Neural cell (in vitro differentiated cells): ENCODE measurements at regions not wholly inside any gene's neighbourhood (a gene's known extent, or its start where the extent isn't known, plus 50 kb on each side); places are given as distances from the start of the nearest gene placed in this dataset.

Experiments
- H2AFZ ChIP-seq: fragments of 200-600, 300-800 bp; sonication (generic), shearing (Covaris generic); 2 replicates; pipeline ENCODE4 v1.6.0; 2014; ENCODE audit warnings: low read depth, mild to moderate bottlenecking, antibody characterized with exemption, low read length, moderate library complexity
- H3F3A ChIP-seq: fragments of 200-600 bp; shearing (Covaris generic); 2 replicates; pipeline ENCODE4 v1.6.1; 2016; ENCODE audit warnings: mild to moderate bottlenecking, moderate library complexity, mixed read lengths, antibody characterized with exemption, low read length; ENCODE audit not compliant: insufficient read depth, poor library complexity, severe bottlenecking
- H3K27ac ChIP-seq: fragments of 200-600, 300-800 bp; sonication (generic), shearing (Covaris generic); 2 replicates; pipeline ENCODE4 v1.5.1; 2014; ENCODE audit warnings: mild to moderate bottlenecking, low read length, moderate library complexity
- H3K27me3 ChIP-seq: fragments of 300-800, 200-600 bp; sonication (generic), shearing (Covaris generic); 2 replicates; pipeline ENCODE4 v1.6.0; 2014; ENCODE audit warnings: mild to moderate bottlenecking, low read depth, low read length, moderate library complexity; ENCODE audit not compliant: insufficient read depth
- H3K36me3 ChIP-seq: fragments of 300-800, 200-600 bp; sonication (generic), shearing (Covaris generic); 2 replicates; pipeline ENCODE4 v1.5.1; 2014; ENCODE audit warnings: mild to moderate bottlenecking, antibody characterized with exemption, low read length, moderate library complexity; ENCODE audit not compliant: insufficient read depth
- H3K4me2 ChIP-seq: fragments of 300-800, 200-600 bp; sonication (generic), shearing (Covaris generic); 2 replicates; pipeline ENCODE4 v1.6.0; 2014; ENCODE audit warnings: mild to moderate bottlenecking, low read length
- H3K4me3 ChIP-seq: fragments of 300-800, 200-600 bp; sonication (generic), shearing (Covaris generic); 2 replicates; pipeline ENCODE4 v1.5.1; 2014; ENCODE audit warnings: mild to moderate bottlenecking, low read length, moderate library complexity
- H3K79me2 ChIP-seq: fragments of 200-600 bp; shearing (Covaris generic); replicated peaks from 2 replicates; pipeline ENCODE4 v1.6.0; 2014; ENCODE audit warnings: mild to moderate bottlenecking, low read length, moderate library complexity; ENCODE audit not compliant: insufficient read depth
- H3K9ac ChIP-seq: fragments of 300-800, 200-600 bp; sonication (generic), shearing (Covaris generic); 2 replicates; pipeline ENCODE4 v1.6.1; 2016; ENCODE audit warnings: mild to moderate bottlenecking, low read length, mixed read lengths
- H3K9me2 ChIP-seq: fragments of 200-600 bp; shearing (Covaris generic); 2 replicates; pipeline ENCODE4 v1.6.1; 2016; ENCODE audit warnings: mild to moderate bottlenecking, low read length, mixed read lengths; ENCODE audit not compliant: insufficient read depth
- H3K9me3 ChIP-seq: fragments of 200-600, 300-800 bp; sonication (generic), shearing (Covaris generic); 2 replicates; pipeline ENCODE4 v1.6.1; 2016; ENCODE audit warnings: mild to moderate bottlenecking, mixed run types, low read length, moderate library complexity, mixed read lengths
- H4K20me1 ChIP-seq: fragments of 200-600 bp; shearing (Covaris generic); 2 replicates; pipeline ENCODE4 v1.6.1; 2016; ENCODE audit warnings: mild to moderate bottlenecking, mixed run types; ENCODE audit not compliant: insufficient read depth
- CTCF ChIP-seq: fragments of 450-650 bp; IDR thresholded peaks from 2 replicates; pipeline ENCODE4 v1.5.1; 2014; ENCODE audit warnings: antibody characterized with exemption, mild to moderate bottlenecking, moderate library complexity; ENCODE audit not compliant: poor library complexity, severe bottlenecking
- EP300 ChIP-seq: fragments of 450-650 bp; conservative IDR thresholded peaks from 2 replicates; pipeline ENCODE4 v1.6.1; 2014; ENCODE audit warnings: antibody characterized with exemption, mild to moderate bottlenecking, moderate library complexity; ENCODE audit not compliant: poor library complexity, severe bottlenecking
- EZH2 ChIP-seq: fragments of 200-600, 300-800 bp; shearing (Covaris generic), sonication (generic); IDR thresholded peaks from 2 replicates; pipeline ENCODE4 v1.6.1; 2014; ENCODE audit warnings: antibody characterized with exemption, low read length, borderline replicate concordance, mild to moderate bottlenecking; ENCODE audit not compliant: insufficient read depth, poor library complexity, severe bottlenecking
- MXI1 ChIP-seq: fragments of 450-650 bp; conservative IDR thresholded peaks from 2 replicates; pipeline ENCODE4 v1.6.1; 2014; ENCODE audit warnings: antibody characterized with exemption, mild to moderate bottlenecking; ENCODE audit not compliant: poor library complexity, severe bottlenecking
- RAD21 ChIP-seq: fragments of 450-650 bp; conservative IDR thresholded peaks from 2 replicates; pipeline ENCODE4 v1.6.1; 2014; ENCODE audit warnings: antibody characterized with exemption, mild to moderate bottlenecking, moderate library complexity
- REST ChIP-seq: IDR thresholded peaks from 2 replicates; pipeline ENCODE4 v1.6.1; 2012; ENCODE audit warnings: borderline replicate concordance
- TAF1 ChIP-seq: IDR thresholded peaks from 2 replicates; pipeline ENCODE4 v1.6.1; 2012; ENCODE audit warnings: low read depth

GRCh38 chr2:873027-873426 is 77.6 kb upstream of the SNTG2 start:
- H3K4me2 ChIP-seq, result no peak overlapping the region
- no peak overlapping the region for H3K9ac ChIP-seq
- no peaks in the 10 kb centered on the region for H3K27me3 ChIP-seq
- no peak overlapping the region for H3K27ac ChIP-seq
- no peaks in the 10 kb centered on the region for H3K9me2 ChIP-seq
- H2AFZ ChIP-seq, result no peak overlapping the region
- H3F3A ChIP-seq, result no peaks in the 10 kb centered on the region
- TF ChIP-seq EZH2 (no peak), TAF1 (no peak), EP300 (no peak), CTCF (no peak), REST (no peak)
- no peaks in the 10 kb centered on the region for H3K79me2 ChIP-seq
- no peaks in the 10 kb centered on the region for H3K9me3 ChIP-seq
- H3K4me3 ChIP-seq, result no peak overlapping the region
- H3K36me3 ChIP-seq, result no peaks in the 10 kb centered on the region
- H4K20me1 ChIP-seq, result no peaks in the 10 kb centered on the region

GRCh38 chr2:871926-872680 is 78.5 kb upstream of the SNTG2 start:
- H3K9me3 ChIP-seq, result no peaks in the 10 kb centered on the region
- H3K9me2 ChIP-seq, result no peaks in the 10 kb centered on the region
- no peaks in the 10 kb centered on the region for H3K27me3 ChIP-seq
- no peak overlapping the region for H3K9ac ChIP-seq
- no peak overlapping the region for H3K27ac ChIP-seq
- no peak overlapping the region for H3K4me3 ChIP-seq
- H3K79me2 ChIP-seq, result no peaks in the 10 kb centered on the region
- no peaks in the 10 kb centered on the region for H4K20me1 ChIP-seq
- no peak overlapping the region for H3K4me2 ChIP-seq
- H2AFZ ChIP-seq, result no peak overlapping the region
- TF ChIP-seq CTCF (no peak), EP300 (no peak), RAD21 (no peak), MXI1 (no peak), REST (no peak)
- H3K36me3 ChIP-seq, result no peaks in the 10 kb centered on the region
- no peaks in the 10 kb centered on the region for H3F3A ChIP-seq
